Prostate gland (tissue), 2 donors: ENCODE measurements at regions not wholly inside any gene's neighbourhood (a gene's known extent, or its start where the extent isn't known, plus 50 kb on each side); places are given as distances from the start of the nearest gene placed in this dataset.

ENCODE experiments used
- POLR2A ChIP-seq: fragments of 450-650 bp; IDR thresholded peaks from one replicate; pipeline ENCODE4 v1.6.1; 2016; ENCODE audit warnings: antibody characterized with exemption, mild to moderate bottlenecking
- POLR2AphosphoS5 ChIP-seq: sonication (generic); formaldehyde crosslinking; IDR thresholded peaks from one replicate; pipeline ENCODE4 v1.6.1; 2017; ENCODE audit warnings: antibody characterized with exemption
- TF ChIP-seq, protein P1 (sequence below), 4 experiments: fragments of 200-600 bp in 2 of 4; fragments of 450-650 bp in 2 of 4; sonication (generic) in 2 of 4; IDR thresholded peaks; 1 replicate in 3 of 4; 2 replicates in 1 of 4; pipeline ENCODE4 v1.5.1; 2016 to 2019; ENCODE audit warnings: antibody characterized with exemption in 4 of 4, mild to moderate bottlenecking in 2 of 4, moderate library complexity in 2 of 4

DNA sequence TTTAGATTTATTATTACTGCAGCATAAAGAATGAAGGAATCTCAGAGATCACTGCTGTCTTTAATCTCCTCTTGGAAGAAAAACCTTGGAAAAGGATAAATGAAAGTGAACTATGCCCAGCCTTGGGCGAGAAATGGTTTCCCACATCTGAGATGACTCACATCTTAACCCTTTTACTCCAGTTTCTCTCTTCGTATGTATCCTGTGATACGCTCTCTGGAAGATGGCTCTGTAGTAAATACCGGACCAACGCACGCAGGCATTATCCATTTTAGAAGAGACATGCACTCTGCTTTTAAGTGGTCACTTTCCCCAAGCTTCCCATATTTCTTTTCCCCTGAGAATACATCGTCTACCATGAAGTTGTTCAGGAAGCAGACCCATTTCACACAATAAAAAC is 207.3 kb upstream of the BMPER start:
- TF ChIP-seq, protein P1, sequence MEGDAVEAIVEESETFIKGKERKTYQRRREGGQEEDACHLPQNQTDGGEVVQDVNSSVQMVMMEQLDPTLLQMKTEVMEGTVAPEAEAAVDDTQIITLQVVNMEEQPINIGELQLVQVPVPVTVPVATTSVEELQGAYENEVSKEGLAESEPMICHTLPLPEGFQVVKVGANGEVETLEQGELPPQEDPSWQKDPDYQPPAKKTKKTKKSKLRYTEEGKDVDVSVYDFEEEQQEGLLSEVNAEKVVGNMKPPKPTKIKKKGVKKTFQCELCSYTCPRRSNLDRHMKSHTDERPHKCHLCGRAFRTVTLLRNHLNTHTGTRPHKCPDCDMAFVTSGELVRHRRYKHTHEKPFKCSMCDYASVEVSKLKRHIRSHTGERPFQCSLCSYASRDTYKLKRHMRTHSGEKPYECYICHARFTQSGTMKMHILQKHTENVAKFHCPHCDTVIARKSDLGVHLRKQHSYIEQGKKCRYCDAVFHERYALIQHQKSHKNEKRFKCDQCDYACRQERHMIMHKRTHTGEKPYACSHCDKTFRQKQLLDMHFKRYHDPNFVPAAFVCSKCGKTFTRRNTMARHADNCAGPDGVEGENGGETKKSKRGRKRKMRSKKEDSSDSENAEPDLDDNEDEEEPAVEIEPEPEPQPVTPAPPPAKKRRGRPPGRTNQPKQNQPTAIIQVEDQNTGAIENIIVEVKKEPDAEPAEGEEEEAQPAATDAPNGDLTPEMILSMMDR (IDR thresholded peaks at IDR 0.05) = no peak
- TF ChIP-seq POLR2A (no peak), POLR2AphosphoS5 (no peak)
